ENCODE measurements at regions not wholly inside any gene's neighbourhood (a gene's known extent, or its start where the extent isn't known, plus 50 kb on each side); places are given as distances from the start of the nearest gene placed in this dataset.
"Not testable (repeated sequence)": the region's sequence is repeated elsewhere in the genome, so short reads cannot be mapped to it uniquely, and the experiment has no call there.

DNA sequence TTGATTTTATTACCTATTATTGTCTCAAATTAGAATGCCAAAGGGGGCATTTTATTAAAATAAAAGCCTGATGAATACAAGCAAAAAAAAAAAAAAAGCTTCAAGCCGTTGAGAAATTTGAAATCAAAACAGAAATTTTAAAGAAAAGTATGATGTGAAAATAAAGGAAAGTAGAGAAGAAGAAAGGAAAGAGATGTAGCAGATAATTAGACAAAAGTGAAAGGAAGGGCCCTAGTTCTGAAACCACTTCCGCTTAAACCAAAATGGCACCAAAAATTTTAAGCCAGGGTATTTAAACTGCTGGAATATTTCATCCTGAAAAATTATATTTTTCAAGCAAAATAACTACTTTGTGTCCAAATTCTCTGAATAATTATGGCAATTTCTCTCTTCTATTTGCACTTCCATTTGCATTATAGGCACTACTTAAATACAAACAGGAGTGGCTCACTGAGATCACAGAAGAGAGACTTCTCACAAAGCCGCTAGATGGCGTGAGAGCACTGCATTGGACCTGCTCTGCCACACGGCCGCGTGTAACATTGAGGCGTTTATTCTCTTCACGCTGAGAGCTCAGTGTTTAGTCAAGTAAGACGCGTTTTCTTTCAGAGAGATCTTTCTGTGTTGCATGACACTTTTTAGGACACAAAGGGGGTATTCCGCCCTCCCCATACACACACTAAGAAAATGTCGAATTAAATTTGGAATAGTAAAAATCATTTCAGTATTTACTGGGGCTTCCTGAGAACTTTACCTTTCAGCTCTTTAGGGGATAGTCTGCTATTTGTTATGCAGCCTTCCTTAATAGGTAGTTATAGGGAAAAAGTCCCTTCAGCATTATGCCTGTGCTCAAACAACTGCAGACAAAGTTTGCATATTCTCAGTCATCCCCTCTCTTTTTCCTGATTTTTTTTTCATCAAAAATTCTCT lies 368.4 kb upstream of the CCNH start:
- peak; percentile 67 for DNase-seq

GRCh38 chr5:87778876-87779275 lies 366.1 kb upstream of the CCNH start:
- DNase-seq, result no peak

GRCh38 chr5:87777877-87778276 lies 365.1 kb upstream of the CCNH start:
- DNase-seq, result no peak

GRCh38 chr5:87776785-87777184 lies 364.1 kb upstream of the CCNH start:
- no peak for DNase-seq

GRCh38 chr5:87776302-87776701 lies 363.6 kb upstream of the CCNH start:
- DNase-seq, result not testable (repeated sequence)

- DNase-seq, result no peak
Observed at GRCh38 chr5:87775228-87775627, 362.5 kb upstream of the CCNH start.

- DNase-seq, result no peak
Observed at GRCh38 chr5:87774804-87775203, 362.1 kb upstream of the CCNH start.

DNA sequence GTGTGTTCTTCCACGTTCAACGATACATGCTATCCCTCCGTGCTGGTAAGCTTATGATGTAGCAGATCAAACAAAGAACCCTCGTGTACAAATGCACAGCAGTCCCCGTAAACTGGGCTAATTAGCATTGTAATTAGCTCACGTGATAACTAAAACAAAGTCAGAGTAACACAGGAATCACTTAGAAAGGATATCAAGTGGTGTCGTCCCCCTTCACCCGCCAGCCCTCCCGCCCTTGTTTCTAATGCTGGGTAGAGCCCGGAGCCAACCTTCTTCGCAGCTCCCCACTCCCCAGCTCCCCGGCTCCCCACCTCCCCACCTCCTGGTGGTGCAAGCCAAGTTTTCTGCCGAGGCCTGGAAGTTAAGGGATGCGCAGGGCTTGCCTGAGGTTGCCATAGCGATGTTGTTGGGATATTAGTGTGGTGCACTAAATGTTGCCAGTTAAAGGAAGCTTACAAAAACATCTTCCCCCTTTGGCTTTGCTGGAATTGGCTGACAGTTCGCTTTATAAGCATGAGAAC lies 357.9 kb upstream of the CCNH start:
- no peak for DNase-seq

DNA sequence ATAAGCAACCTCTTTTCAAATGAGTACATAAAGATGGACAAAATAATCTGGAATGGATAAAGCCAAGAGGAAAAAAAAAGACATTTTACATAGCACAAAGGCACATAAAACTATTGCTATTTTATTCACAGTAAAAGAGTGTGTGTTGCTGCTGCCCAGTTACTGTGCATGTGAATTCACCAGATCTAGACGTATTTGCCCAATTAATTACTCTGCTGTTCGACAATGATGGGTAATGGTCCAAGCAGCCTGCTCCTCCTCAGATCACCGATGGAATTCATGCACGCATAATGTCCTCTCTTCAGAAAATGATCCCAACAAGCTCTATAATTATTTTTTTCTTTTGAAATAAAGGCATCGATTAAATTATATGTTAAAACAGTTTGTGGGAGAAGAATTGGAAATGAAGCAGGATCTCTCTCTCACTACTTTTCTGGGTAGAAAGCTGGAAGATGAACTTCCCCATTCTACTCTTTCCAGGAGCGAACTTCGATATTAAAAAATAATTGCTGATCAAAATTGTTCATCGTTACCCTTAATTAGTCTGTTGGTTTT lies 357.4 kb upstream of the CCNH start:
- no peak for DNase-seq

GRCh38 chr5:87769157-87769556 lies 356.4 kb upstream of the CCNH start:
- DNase-seq, result no peak

GRCh38 chr5:87768190-87768589 lies 355.5 kb upstream of the CCNH start:
- no peak for DNase-seq

- DNase-seq, result no peak
Observed at GRCh38 chr5:87765009-87765408, 352.3 kb upstream of the CCNH start.

DNA sequence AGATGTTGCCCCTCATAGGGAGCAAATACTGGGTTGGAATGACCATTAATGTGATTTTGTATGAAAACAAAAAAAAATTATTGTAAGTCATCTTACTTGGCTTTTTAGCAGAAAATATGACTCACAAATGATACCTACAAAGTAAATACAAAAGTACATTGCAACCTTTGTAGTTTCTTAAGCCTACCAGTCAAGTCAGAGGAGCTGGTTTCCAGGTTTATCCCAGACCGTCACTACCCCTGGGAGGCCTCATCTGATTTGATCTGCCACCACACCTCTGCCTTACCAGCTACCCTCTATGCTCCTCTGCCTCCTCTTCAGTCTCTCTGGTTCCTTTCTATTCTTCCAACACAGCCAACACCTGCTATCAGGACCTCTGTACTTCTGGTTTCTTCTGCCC lies 349.9 kb upstream of the CCNH start:
- DNase-seq, result no peak

GRCh38 chr5:87756951-87757350 lies 344.2 kb upstream of the CCNH start:
- no peak for DNase-seq

DNA sequence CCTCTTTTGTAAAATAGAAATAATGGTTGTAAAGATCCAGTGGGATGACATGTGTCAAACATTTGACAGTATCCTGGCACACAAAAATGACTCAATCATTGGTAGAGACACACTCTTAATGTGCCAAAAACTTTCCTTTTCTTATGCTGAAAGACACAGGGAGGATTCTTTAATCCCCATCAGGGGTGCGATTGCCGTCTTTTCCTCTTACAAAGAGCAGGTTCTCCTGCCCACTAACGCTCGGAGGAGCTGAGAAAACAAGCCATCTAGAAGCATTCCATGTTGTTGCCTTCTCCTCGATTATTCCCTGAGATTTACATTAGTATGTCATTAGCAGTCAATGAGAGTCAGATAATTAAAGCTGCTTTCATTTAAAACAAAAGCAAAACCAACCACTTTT lies 342.6 kb upstream of the CCNH start:
- DNase-seq, result no peak

DNA sequence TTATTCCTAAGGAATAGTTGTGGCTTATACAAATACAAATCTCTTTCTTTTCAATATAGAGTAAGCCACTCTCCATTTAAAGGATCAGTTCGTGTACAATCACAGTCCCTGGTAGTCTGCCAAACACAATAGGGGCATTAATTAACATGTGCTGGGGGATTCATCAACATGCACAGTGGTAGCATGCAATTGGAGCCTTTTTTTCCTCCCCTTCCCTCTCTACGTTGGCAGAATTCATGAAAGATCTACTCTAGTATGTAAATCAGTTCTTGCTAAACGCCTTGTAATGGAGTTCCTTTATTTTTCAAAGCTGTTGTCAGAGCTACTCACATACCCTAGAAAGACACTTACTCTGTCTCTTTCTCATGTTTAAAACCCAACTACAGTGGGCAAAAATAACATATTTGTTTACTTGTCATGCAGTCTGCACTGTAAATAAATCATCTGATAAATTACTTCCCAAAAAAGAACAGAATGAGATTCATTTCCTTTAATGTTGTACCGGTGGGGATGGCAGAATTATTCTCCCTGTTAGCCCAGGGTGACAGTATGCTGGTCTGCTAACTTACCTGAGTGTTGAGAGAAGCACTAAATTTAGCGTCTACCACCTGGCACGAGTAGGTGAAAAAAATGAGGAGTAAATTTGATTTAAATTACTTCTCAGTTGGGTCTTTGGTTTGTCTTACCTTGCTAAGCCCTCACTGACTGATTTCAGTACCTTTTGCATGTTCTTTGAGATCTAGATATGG lies 341.5 kb upstream of the CCNH start:
- DNase-seq, result no peak

GRCh38 chr5:87752362-87752761 lies 339.6 kb upstream of the CCNH start:
- no peak for DNase-seq

GRCh38 chr5:87751824-87752223 lies 339.1 kb upstream of the CCNH start:
- no peak for DNase-seq

GRCh38 chr5:87746891-87747377 lies 334.2 kb upstream of the CCNH start:
- DNase-seq, result no peak

DNA sequence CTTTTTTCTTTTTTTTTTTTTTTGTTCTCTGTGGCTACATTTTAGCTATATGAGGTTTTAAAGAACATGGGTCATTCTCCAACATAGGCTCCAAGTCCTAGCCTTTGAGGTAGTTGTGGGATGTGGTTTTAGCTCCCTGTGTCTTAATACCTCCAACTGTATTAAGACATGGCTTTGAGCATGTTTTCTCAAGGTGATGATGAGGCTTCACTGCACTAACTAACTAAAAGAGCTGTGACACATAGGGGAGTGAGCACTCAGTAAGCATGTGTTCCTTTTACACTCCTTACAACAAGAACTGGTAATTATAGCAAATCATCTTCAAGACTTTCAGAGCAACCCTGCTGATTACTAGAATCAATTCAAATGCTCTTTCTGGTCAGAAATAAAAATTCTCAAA lies 333.6 kb upstream of the CCNH start:
- no peak for DNase-seq

- no peak for DNase-seq
Observed at GRCh38 chr5:87741881-87742280, 329.2 kb upstream of the CCNH start.

GRCh38 chr5:87735923-87736322 lies 323.2 kb upstream of the CCNH start:
- no peak for DNase-seq

- DNase-seq, result no peak
Observed at GRCh38 chr5:87733897-87734296, 321.2 kb upstream of the CCNH start.

Data from central memory CD4-positive, alpha-beta T cell (primary cell).